GM19395 (cell line): ENCODE measurements at regions not wholly inside any gene's neighbourhood (a gene's known extent, or its start where the extent isn't known, plus 50 kb on each side); places are given as distances from the start of the nearest gene placed in this dataset.
"Not testable (repeated sequence)": the region's sequence is repeated elsewhere in the genome, so short reads cannot be mapped to it uniquely, and the experiment has no call there.

Source experiments
- ATAC-seq: cut with Tn5 transposase; IDR thresholded peaks from one replicate; pipeline ENCODE4 v1.9.1; 2021; ENCODE audit warnings: mild to moderate bottlenecking, moderate library complexity; ENCODE audit not compliant: unreplicated experiment

GRCh38 chr9:111094958-111095357 lies 56.7 kb upstream of the LPAR1 start:
- ATAC-seq = no peak

DNA sequence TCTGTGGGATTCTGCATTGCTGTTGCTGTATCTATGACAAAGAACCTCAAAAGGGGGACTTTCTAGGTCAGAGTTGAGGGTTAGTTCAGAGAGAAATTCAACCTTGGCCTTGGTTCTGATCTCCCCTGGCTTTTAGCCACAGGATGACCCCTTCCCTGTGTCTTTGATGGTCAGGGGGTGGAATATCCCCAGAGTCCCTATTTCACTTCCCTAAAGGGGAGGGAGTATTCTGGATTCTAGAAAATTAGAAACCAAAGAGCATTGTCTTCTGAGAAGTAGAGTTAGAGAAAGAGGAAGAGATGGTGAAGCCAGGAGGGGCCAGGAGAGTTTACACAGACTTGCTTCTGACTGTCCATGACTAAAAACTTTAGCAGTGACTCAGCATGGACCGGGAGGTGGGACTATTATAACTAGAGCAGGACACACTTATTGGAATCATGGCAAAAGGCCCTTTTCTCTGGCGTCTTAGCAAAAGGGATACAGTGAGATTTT lies 56.2 kb upstream of the LPAR1 start:
- no peak for ATAC-seq

DNA sequence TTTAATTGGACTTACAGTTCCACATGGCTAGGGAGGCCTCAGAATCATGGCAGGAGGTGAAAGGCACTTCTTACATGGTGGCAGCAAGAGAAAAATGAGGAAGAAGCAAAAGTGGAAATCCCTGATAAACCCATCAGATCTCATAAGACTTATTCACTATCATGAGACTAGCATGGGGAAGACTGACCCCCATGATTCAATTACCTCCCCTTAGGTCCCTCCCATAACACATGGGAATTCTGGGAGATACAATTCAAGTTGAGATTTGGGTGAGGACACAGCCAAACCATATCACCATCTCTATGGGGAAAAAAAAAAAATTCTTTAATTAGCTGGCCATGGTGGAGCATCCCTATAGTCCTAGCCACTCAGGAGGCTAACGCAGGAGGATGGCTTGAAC lies 53.9 kb upstream of the LPAR1 start:
- ATAC-seq = not testable (repeated sequence)
